Fibroblast of the aortic adventitia (primary cell): ENCODE measurements at regions not wholly inside any gene's neighbourhood (a gene's known extent, or its start where the extent isn't known, plus 50 kb on each side); places are given as distances from the start of the nearest gene placed in this dataset.
A peak's percentile ranks its signal among the peaks of the same experiment; 100 is the strongest.

Source experiments
- DNase-seq: peaks from one replicate; pipeline ENCODE4 v3.0.0-alpha.2; 2010; ENCODE audit warnings: low read depth
- H3K4me3 ChIP-seq: 2 replicates; pipeline ENCODE4 v1.5.1; 2011; ENCODE audit warnings: low read depth, mild to moderate bottlenecking, control low read depth, low read length, moderate library complexity
- TF ChIP-seq, protein P1 (sequence below): IDR thresholded peaks from 2 replicates; pipeline ENCODE4 v1.5.1; 2011; ENCODE audit warnings: mild to moderate bottlenecking, low read length, control low read depth, inconsistent platforms; ENCODE audit not compliant: insufficient read depth

DNA sequence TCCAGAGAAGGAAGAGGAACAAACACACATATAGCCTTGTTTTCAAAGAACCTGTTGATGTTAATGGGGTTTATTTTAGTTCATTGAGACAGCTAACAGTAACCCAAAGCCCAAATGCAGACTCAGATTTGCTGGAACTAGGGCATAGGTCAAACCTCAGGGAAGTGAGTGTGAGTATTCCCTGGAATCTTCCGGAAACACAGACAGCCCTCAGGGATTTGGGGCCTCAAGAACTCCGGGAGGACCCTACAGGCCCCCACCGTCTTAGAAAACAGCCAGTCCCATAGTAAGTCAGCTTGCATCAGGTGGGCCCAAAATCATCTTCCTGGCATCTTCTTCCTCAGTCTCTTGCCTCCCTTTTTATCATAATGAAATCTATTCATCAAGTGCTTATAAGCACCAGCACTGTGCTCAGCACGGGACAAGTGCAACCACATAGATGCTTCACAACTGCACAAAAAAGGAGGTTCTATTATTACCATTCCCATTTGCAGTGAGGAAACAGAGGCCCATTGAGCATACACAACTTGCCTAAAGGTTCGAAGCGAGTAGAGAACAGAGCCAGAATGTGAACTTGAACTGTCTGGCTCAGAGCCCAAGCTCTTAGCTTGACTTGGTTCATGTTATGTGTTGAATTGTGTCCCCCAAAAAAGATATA is 50.2 kb upstream of the BCL11A start:
- H3K4me3 ChIP-seq = no peak overlapping the region
- TF ChIP-seq, protein P1, sequence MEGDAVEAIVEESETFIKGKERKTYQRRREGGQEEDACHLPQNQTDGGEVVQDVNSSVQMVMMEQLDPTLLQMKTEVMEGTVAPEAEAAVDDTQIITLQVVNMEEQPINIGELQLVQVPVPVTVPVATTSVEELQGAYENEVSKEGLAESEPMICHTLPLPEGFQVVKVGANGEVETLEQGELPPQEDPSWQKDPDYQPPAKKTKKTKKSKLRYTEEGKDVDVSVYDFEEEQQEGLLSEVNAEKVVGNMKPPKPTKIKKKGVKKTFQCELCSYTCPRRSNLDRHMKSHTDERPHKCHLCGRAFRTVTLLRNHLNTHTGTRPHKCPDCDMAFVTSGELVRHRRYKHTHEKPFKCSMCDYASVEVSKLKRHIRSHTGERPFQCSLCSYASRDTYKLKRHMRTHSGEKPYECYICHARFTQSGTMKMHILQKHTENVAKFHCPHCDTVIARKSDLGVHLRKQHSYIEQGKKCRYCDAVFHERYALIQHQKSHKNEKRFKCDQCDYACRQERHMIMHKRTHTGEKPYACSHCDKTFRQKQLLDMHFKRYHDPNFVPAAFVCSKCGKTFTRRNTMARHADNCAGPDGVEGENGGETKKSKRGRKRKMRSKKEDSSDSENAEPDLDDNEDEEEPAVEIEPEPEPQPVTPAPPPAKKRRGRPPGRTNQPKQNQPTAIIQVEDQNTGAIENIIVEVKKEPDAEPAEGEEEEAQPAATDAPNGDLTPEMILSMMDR = no peak
- DNase-seq = no peak

GRCh38 chr2:60604486-60605064 is 51.1 kb upstream of the BCL11A start:
- no peak for DNase-seq
- TF ChIP-seq, protein P1 = no peak
- no peak overlapping the region for H3K4me3 ChIP-seq

DNA sequence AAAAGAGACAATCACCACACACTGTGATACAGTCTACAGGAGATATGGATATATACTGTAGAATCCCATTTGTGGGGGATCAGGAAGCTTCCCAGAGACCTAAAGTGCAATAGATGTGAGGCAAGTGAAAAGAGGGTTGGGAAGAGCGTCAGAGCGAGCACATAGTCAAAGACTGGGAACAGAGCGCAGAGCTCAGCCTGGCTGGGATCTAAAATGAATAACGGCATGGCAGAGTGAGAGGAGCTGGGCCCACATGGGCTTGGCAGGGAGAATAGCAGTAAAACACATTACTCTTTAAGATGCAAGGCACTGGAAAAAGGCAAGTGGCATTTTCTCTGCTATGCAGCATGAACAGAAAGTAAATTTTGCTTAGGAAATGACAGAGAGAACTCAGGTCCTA is 52.4 kb upstream of the BCL11A start:
- DNase-seq = no peak
- TF ChIP-seq, protein P1 = no peak
- no peak overlapping the region for H3K4me3 ChIP-seq

DNA sequence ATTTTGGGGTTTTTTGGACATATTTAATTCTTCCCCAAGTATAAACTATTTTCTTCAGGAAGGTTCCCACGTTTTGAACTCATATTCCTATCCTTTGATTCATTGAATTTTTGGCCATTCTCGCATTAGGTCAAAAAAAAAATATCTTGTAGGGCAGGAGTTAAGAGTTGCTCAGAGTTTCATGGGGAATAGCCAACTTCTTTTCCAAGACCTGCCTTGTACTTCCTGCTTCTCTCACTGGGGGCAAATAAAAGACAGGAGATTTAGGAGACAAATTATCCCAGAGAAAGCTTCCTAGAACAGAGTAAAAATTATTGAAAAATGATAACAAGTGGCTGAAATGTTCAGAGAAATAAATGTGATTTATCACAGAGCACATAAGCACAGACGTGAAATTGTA is 55.2 kb upstream of the BCL11A start:
- no peak overlapping the region for H3K4me3 ChIP-seq
- TF ChIP-seq, protein P1 = no peak
- peak; percentile 35 for DNase-seq

GRCh38 chr2:60612033-60612432 is 58.6 kb upstream of the BCL11A start:
- DNase-seq = no peak
- no peak overlapping the region for H3K4me3 ChIP-seq
- TF ChIP-seq, protein P1 = no peak

DNA sequence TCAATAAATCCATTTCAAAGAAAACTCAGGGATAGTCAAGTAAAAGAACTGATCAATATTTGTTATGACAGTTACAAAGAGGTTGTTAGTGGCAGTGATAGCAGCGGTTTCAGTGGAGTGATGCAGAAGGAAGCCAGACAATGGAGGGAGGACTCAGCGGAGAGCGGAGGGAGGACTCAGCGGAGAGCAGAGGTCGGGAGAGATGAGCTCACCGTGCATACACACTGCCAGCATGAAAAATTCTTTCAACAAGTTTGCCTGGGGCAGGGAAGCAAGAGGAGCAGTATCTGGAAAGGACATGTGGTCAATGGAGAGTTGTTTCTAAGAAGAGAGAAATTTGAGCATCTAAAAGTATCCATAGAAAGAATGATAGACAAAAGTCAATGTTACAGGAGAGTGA is 60.9 kb upstream of the BCL11A start:
- TF ChIP-seq, protein P1 = no peak
- H3K4me3 ChIP-seq = no peak overlapping the region
- no peak for DNase-seq
